Activated CD4-positive, alpha-beta T cell treated with anti-CD3 and anti-CD28 coated beads, Interleukin-2, amount 10 ng/mL, durations not matched to agents 24 days and 14 days (primary cell): ENCODE measurements at regions not wholly inside any gene's neighbourhood (a gene's known extent, or its start where the extent isn't known, plus 50 kb on each side); places are given as distances from the start of the nearest gene placed in this dataset.

Experiments used
- DNase-seq: peaks from one replicate; pipeline ENCODE4 v3.0.0; 2022
- H3K27ac Mint-ChIP-seq: one replicate; pipeline ENCODE4 v1.8.0; 2022; ENCODE audit warnings: mild to moderate bottlenecking, mixed read lengths
- H3K27me3 Mint-ChIP-seq: one replicate; pipeline ENCODE4 v1.8.0; 2022; ENCODE audit warnings: mixed read lengths
- H3K36me3 Mint-ChIP-seq: one replicate; pipeline ENCODE4 v1.8.0; 2022; ENCODE audit warnings: low read depth, mild to moderate bottlenecking, mixed read lengths
- H3K4me1 Mint-ChIP-seq: one replicate; pipeline ENCODE4 v1.8.0; 2021; ENCODE audit warnings: mixed read lengths
- H3K4me3 Mint-ChIP-seq: one replicate; pipeline ENCODE4 v1.8.0; 2022; ENCODE audit warnings: mild to moderate bottlenecking, moderate library complexity, mixed read lengths
- H3K9me3 Mint-ChIP-seq: one replicate; pipeline ENCODE4 v1.8.0; 2021; ENCODE audit warnings: mixed read lengths
- intact Hi-C: fragments of 100-400 bp; cut with micrococcal nuclease; formaldehyde crosslinking; loops from one replicate; pipeline ENCODE4 v1.15.1; 2023

- no peaks in the 10 kb centered on the region for H3K36me3 Mint-ChIP-seq
- H3K4me1 Mint-ChIP-seq, result no peaks in the 10 kb centered on the region
- no peaks in the 10 kb centered on the region for H3K9me3 Mint-ChIP-seq
- no peak overlapping the region for H3K4me3 Mint-ChIP-seq
- H3K27me3 Mint-ChIP-seq, result peaks cover 24% of the 10 kb centered on the region
- intact Hi-C loops, result no loop called here
- H3K27ac Mint-ChIP-seq, result no peak overlapping the region
- DNase-seq, result no peak
Measured at GRCh38 chr1:231091415-231091814, 51.4 kb upstream of the FAM89A start.
